DOHH2 (cell line): ENCODE measurements at regions not wholly inside any gene's neighbourhood (a gene's known extent, or its start where the extent isn't known, plus 50 kb on each side); places are given as distances from the start of the nearest gene placed in this dataset.

Experiments
- CTCF ChIP-seq: fragments of 200-600 bp; sonication (generic); IDR thresholded peaks from one replicate; pipeline ENCODE4 v1.5.1; 2014; ENCODE audit warnings: antibody characterized with exemption, mild to moderate bottlenecking, low read depth, low read length; ENCODE audit not compliant: poor library complexity, severe bottlenecking
- EZH2phosphoT487 ChIP-seq: fragments of 200-600 bp; sonication (generic); IDR thresholded peaks from 2 replicates; pipeline ENCODE4 v1.6.1; 2017; ENCODE audit warnings: borderline replicate concordance, mild to moderate bottlenecking, antibody characterized with exemption, low read length, moderate library complexity, mixed read lengths

- TF ChIP-seq EZH2phosphoT487 (no peak), CTCF (no peak)
These were observed 261.3 kb downstream of the KCNRG start for GRCh38 chr13:50276550-50276949.
